HEK293T (cell line): ENCODE measurements at regions not wholly inside any gene's neighbourhood (a gene's known extent, or its start where the extent isn't known, plus 50 kb on each side); places are given as distances from the start of the nearest gene placed in this dataset.

Experiments
- CTCF ChIA-PET: fragments of 350-600 bp; formaldehyde crosslinking; extraction: SDS; loops from one replicate; lab custom pipeline; 2021; ENCODE audit warnings: antibody characterized with exemption, inconsistent platforms; lab: Yijun Ruan, JAX
- POLR2A ChIA-PET: fragments of 350-600 bp; formaldehyde crosslinking; extraction: SDS; loops from one replicate; lab custom pipeline; 2020; ENCODE audit warnings: antibody characterized with exemption, inconsistent platforms; lab: Yijun Ruan, JAX
- DNase-seq: peaks from one replicate; pipeline ENCODE4 v3.0.0; 2012; ENCODE audit warnings: mixed read lengths; ENCODE audit errors: extremely low spot score
- ARNT ChIP-seq: fragments of 450-650 bp; IDR thresholded peaks from 2 replicates; pipeline ENCODE4 v1.6.1; 2017; ENCODE audit warnings: mild to moderate bottlenecking
- BHLHE40 ChIP-seq: fragments of 450-650 bp; IDR thresholded peaks from 2 replicates; pipeline ENCODE4 v1.6.1; 2016; ENCODE audit warnings: mild to moderate bottlenecking, moderate library complexity, borderline replicate concordance
- CTBP1 ChIP-seq: fragments of 450-650 bp; IDR thresholded peaks from 2 replicates; pipeline ENCODE4 v1.6.1; 2016; ENCODE audit warnings: borderline replicate concordance
- ELF4 ChIP-seq: fragments of 450-650 bp; IDR thresholded peaks from 2 replicates; pipeline ENCODE4 v1.6.1; 2017; ENCODE audit warnings: antibody characterized with exemption
- FOXA1 ChIP-seq: fragments of 450-650 bp; IDR thresholded peaks from 2 replicates; pipeline ENCODE4 v1.6.1; 2016; ENCODE audit warnings: mild to moderate bottlenecking
- FOXK2 ChIP-seq: fragments of 450-650 bp; IDR thresholded peaks from 2 replicates; pipeline ENCODE4 v1.6.1; 2016; ENCODE audit warnings: mild to moderate bottlenecking
- FOXM1 ChIP-seq: fragments of 450-650 bp; IDR thresholded peaks from 2 replicates; pipeline ENCODE4 v1.6.1; 2017; ENCODE audit warnings: mild to moderate bottlenecking, borderline replicate concordance
- HDGF ChIP-seq: fragments of 450-650 bp; IDR thresholded peaks from 2 replicates; pipeline ENCODE4 v1.6.1; 2017; ENCODE audit warnings: antibody characterized with exemption, borderline replicate concordance
- L3MBTL2 ChIP-seq: fragments of 450-650 bp; conservative IDR thresholded peaks from 2 replicates; pipeline ENCODE4 v1.6.1; 2016; ENCODE audit warnings: mild to moderate bottlenecking
- LEF1 ChIP-seq: fragments of 450-650 bp; IDR thresholded peaks from 2 replicates; pipeline ENCODE4 v1.6.1; 2017; ENCODE audit warnings: mild to moderate bottlenecking, borderline replicate concordance
- NFRKB ChIP-seq: fragments of 450-650 bp; IDR thresholded peaks from 2 replicates; pipeline ENCODE4 v1.6.1; 2016; ENCODE audit warnings: mild to moderate bottlenecking, moderate library complexity
- SP1 ChIP-seq: fragments of 450-650 bp; IDR thresholded peaks from 2 replicates; pipeline ENCODE4 v1.6.1; 2017
- SUZ12 ChIP-seq: fragments of 450-650 bp; IDR thresholded peaks from 2 replicates; pipeline ENCODE4 v1.6.1; 2016; ENCODE audit warnings: mild to moderate bottlenecking
- TARDBP ChIP-seq: fragments of 450-650 bp; IDR thresholded peaks from 2 replicates; pipeline ENCODE4 v1.6.1; 2016
- ZNF384 ChIP-seq: fragments of 450-650 bp; IDR thresholded peaks from 2 replicates; pipeline ENCODE4 v1.6.1; 2016
- TF ChIP-seq, protein P1 (sequence below): fragments of 450-650 bp; IDR thresholded peaks from 2 replicates; pipeline ENCODE4 v1.6.1; 2016

DNA sequence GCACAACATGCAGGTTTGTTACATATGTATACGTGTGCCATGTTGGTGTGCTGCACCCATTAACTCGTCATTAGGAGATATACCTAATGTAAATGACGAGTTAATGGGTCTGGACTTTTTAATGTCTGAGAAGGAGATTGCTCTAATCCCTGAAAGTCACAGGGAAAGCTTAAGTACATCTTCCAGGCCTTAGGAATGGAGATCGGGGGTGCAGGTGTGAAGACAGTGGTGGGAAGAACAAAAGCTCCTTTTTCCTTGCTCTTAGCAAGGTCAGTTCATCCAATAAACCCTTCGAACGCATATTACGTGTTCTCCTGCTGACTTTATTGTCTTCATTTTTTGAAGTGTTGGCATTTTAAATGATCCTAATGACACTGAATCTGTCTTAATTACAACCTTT is 50.8 kb upstream of the LAMA1 start:
- ChIA-PET CTCF (interaction anchor here (0.6 kb wide), 1 partner anchor 62 kb away, joined by 4 read pairs; no protein-coding TSS in a partner anchor), POLR2A (no interaction called here)
- DNase-seq: no peak
- TF ChIP-seq CTBP1 (no peak), TARDBP (no peak), FOXK2 (no peak), FOXA1 (no peak), FOXM1 (no peak), LEF1 (no peak), L3MBTL2 (no peak), HDGF (no peak), ZNF384 (no peak), SUZ12 (no peak), BHLHE40 (no peak), NFRKB (no peak), ARNT (no peak), SP1 (no peak), ELF4 (no peak)
- TF ChIP-seq, protein P1, sequence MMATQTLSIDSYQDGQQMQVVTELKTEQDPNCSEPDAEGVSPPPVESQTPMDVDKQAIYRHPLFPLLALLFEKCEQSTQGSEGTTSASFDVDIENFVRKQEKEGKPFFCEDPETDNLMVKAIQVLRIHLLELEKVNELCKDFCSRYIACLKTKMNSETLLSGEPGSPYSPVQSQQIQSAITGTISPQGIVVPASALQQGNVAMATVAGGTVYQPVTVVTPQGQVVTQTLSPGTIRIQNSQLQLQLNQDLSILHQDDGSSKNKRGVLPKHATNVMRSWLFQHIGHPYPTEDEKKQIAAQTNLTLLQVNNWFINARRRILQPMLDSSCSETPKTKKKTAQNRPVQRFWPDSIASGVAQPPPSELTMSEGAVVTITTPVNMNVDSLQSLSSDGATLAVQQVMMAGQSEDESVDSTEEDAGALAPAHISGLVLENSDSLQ: no peak
